ENCODE measurements at regions not wholly inside any gene's neighbourhood (a gene's known extent, or its start where the extent isn't known, plus 50 kb on each side); places are given as distances from the start of the nearest gene placed in this dataset.
"Not testable (repeated sequence)": the region's sequence is repeated elsewhere in the genome, so short reads cannot be mapped to it uniquely, and the experiment has no call there.

- TF ChIP-seq POLR2A (IDR thresholded peaks at IDR 0.05; ENCODE audit: low read length) (no peak), GATA1 (IDR thresholded peaks at IDR 0.05; ENCODE audit: low read depth, low read length) (no peak)
Measured at GRCh38 chr15:69861331-69862171, 236.2 kb downstream of the TLE3 start.

DNA sequence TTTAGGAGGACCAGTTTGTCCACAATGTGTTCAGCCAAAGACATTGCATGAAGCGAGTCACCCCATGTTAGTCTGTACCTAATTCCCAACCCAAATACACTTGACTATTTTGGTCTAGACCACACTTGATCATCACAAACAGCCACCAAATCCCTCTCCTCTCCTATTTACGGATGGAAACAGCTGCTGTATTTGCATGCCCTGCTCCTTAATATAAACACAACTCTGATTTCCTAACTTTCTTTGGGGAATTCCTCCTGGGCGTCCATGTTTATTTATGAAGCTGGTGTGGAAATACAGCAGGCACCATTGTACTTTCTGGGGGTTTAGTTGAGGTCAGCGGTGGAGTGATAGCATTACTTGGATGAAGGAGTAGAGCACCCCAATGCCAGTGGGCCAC is 235.2 kb downstream of the TLE3 start:
- no peak for TF ChIP-seq POLR2A (IDR thresholded peaks at IDR 0.05; ENCODE audit: low read length)
- TF ChIP-seq GATA1 (IDR thresholded peaks at IDR 0.05; ENCODE audit: low read depth, low read length): no peak
- no peak for DNase-seq

More at GRCh38 chr15:69861331-69862171, 236.2 kb downstream of the TLE3 start:
- no peak for DNase-seq

DNA sequence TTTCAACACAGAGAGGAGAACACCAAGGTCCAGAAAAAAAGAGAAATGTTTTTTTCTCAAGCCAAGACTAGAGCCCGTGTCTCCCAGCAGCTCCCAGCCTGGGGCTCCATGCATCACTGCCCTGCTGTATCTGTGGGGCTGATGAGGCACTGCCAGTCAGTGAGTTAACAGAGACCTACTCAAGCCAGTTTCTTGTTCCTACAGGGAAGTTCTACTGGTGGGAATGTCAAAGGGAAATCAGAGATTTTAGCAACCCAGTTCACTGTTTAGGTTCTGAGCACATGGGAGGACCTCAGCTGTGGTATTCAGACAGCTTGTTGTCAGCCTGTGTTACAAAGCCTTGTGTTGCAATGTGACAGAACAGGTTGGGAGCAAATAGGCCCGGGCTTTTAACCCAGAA is 234.3 kb downstream of the TLE3 start:
- no peak for DNase-seq
- no peak for TF ChIP-seq GATA1 (IDR thresholded peaks at IDR 0.05; ENCODE audit: low read depth, low read length)

DNA sequence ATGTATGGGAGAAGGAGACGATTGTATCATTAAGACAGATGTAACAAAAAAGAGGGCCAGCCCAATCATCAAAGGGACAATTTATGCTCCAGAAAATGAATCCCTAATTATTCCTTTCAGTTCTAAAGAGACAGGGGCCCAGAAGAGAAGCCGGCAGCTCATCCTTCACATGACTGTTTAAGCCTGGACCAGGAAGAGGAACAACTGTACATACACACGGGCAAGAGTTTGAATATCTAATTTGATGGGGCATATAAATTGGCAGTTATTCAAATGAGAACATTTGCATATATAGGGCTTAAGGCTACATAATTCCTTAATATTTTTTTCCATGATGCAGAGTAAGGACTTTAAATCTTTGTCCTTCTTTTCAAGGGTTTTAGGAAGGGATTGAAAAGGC is 232.3 kb downstream of the TLE3 start:
- DNase-seq: no peak
- TF ChIP-seq GATA1 (IDR thresholded peaks at IDR 0.05; ENCODE audit: low read depth, low read length): no peak
- TF ChIP-seq POLR2A (IDR thresholded peaks at IDR 0.05; ENCODE audit: low read length): no peak

GRCh38 chr15:69868756-69869155 is 229.0 kb downstream of the TLE3 start:
- no peak for DNase-seq
- TF ChIP-seq GATA1 (IDR thresholded peaks at IDR 0.05; ENCODE audit: low read depth, low read length) (no peak), POLR2A (IDR thresholded peaks at IDR 0.05; ENCODE audit: low read length) (no peak)

DNA sequence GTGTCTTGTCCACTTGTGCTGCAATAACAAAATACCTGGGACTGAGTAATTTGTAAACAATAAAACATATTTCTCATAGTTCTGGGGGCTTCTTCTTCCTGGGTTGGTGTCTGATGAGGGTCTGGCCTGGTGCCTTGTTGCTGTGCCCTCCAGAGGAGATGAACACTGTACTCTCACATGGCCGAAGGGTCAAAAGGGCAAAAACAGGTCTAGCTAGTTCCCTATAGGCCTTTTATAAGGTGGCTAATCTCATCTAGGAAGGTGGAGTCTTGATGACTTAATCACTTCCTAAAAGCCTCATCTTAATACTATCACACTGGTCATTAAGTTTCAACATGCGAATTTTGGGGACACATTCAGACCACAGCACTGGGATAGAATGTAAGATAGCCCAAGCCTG is 228.4 kb downstream of the TLE3 start:
- no peak for DNase-seq
- TF ChIP-seq GATA1 (IDR thresholded peaks at IDR 0.05; ENCODE audit: low read depth, low read length) (no peak), POLR2A (IDR thresholded peaks at IDR 0.05; ENCODE audit: low read length) (no peak)

DNA sequence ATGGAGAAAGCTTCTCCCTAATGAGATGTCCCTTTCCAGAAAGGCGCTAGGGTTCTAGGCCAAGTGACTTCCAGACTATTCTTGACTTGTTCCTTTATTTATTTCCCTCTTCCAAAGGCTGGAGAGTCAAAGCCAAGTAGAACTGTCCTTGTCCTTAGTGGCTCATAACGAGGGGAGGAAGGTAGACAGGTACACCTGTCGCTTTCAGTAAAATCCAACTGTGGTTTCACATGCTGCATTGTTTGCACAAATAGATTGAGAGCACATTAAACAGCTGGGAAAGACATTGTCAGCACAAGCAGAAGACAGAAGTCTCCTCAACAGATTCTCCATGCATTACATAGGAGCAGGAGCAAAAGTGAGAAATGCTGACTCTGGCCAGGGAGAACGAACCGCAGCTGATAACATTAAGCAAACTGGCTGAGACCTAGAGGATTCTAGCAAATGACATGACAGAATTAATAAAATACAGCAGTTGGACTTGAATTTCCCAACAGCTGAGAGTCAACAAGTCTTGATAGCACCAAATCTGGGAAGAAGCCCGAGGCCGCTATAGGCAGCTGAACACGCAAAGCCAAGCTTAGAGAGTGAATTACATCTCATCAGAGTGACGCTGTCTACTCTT is 227.7 kb downstream of the TLE3 start:
- TF ChIP-seq POLR2A (IDR thresholded peaks at IDR 0.05; ENCODE audit: low read length): no peak
- no peak for TF ChIP-seq GATA1 (IDR thresholded peaks at IDR 0.05; ENCODE audit: low read depth, low read length)
- no peak for DNase-seq

GRCh38 chr15:69871511-69872134 is 226.1 kb downstream of the TLE3 start:
- TF ChIP-seq POLR2A (IDR thresholded peaks at IDR 0.05; ENCODE audit: low read length) (no peak), GATA1 (IDR thresholded peaks at IDR 0.05; ENCODE audit: low read depth, low read length) (no peak)
- DNase-seq: no peak

DNA sequence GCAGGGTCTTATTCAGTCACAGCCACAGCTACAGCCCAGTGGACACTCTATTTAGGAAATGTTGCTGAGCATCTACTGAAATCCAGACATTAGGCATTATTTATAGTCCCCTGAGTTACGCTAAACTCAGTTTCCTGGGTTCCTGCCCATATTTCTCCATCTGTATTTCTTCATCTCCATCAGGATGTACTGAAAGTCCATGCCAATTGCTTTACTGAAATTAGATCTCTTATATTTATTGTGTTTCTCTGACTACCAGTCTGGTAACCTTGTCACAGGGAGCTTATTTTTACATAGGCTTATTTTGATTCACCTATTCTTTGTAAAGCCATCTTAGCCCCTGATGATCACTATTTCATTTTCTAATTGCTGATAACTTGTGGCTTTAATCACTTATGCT is 223.9 kb downstream of the TLE3 start:
- TF ChIP-seq GATA1 (IDR thresholded peaks at IDR 0.05; ENCODE audit: low read depth, low read length) (no peak), POLR2A (IDR thresholded peaks at IDR 0.05; ENCODE audit: low read length) (no peak)

GRCh38 chr15:69874321-69874720 is 223.4 kb downstream of the TLE3 start:
- no peak for DNase-seq
- TF ChIP-seq POLR2A (IDR thresholded peaks at IDR 0.05; ENCODE audit: low read length) (no peak), GATA1 (IDR thresholded peaks at IDR 0.05; ENCODE audit: low read depth, low read length) (no peak)

More for the DNA sequence above, 223.9 kb downstream of the TLE3 start:
- no peak for DNase-seq

DNA sequence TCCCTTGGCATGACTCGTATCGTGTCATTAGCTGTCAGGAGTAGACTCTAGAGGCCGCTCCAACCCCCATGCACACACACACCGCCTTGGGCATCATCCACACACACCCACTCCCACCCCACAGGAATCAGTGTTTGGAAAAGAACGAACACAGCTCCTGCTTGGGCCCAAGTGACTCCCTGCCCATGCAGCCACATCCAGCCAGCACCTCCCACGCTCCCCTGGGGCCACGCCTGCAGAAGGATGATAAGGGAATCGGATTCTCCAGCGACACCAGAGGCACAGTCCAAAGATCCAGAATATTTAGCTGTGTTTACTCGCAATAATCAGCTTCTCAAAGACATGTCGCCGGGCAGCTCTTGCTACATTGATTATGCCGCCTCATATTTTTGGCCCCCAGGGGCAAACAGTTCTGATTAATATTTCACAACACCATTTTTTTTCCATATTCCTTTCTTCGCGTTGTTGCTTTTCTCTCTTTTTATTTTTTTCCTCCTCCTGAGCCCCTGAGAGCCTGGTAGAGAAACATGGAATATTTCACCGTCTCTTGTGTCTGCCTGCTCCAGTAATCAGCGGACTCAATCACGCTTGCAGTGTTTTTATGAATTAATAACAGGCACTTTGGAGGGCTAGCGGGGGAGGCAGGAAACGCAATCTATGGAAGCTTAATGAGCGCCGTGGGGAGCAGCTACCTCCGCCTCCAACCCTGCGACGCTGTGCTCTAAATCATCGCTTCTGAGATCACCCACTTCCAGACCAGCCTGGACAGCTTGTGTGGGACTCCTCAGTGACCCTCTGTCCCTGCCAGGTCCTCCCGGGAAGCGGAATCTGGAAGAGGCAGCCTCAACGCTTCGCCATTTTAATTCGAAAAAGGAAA is 221.4 kb downstream of the TLE3 start:
- TF ChIP-seq POLR2A (IDR thresholded peaks at IDR 0.05; ENCODE audit: low read length) (no peak), GATA1 (IDR thresholded peaks at IDR 0.05; ENCODE audit: low read depth, low read length) (no peak)
- DNase-seq: peak in 1 of 2 experiments; percentile 5

GRCh38 chr15:69879963-69880362 is 217.8 kb downstream of the TLE3 start:
- not testable (repeated sequence) for DNase-seq

GRCh38 chr15:69880571-69881301 is 217.0 kb downstream of the TLE3 start:
- TF ChIP-seq POLR2A (IDR thresholded peaks at IDR 0.05; ENCODE audit: low read length) (no peak), GATA1 (IDR thresholded peaks at IDR 0.05; ENCODE audit: low read depth, low read length) (no peak)
- no peak for DNase-seq
